SK-N-SH treated with all-trans-retinoic acid at 6 μM for 48 hours (cell line): ENCODE measurements at regions not wholly inside any gene's neighbourhood (a gene's known extent, or its start where the extent isn't known, plus 50 kb on each side); places are given as distances from the start of the nearest gene placed in this dataset.

Experiments
- BACH2 ChIP-seq: fragments of 250-450 bp; sonication (Bioruptor Pico); IDR thresholded peaks from 2 replicates; pipeline ENCODE4 v1.9.0; 2021; ENCODE audit warnings: mild to moderate bottlenecking, borderline replicate concordance
- CSDC2 ChIP-seq: fragments of 250-450 bp; sonication (Bioruptor Pico); IDR thresholded peaks from 2 replicates; pipeline ENCODE4 v1.5.0; 2020; ENCODE audit warnings: mild to moderate bottlenecking, moderate library complexity
- ESRRG ChIP-seq: fragments of 250-450 bp; sonication (Bioruptor Pico); IDR thresholded peaks from 2 replicates; pipeline ENCODE4 v1.6.1; 2021; ENCODE audit warnings: mild to moderate bottlenecking
- GLIS3 ChIP-seq: fragments of 250-450 bp; sonication (Bioruptor Pico); IDR thresholded peaks from 2 replicates; pipeline ENCODE4 v1.5.0; 2020; ENCODE audit warnings: mild to moderate bottlenecking, moderate library complexity
- PATZ1 ChIP-seq: fragments of 250-450 bp; sonication (Bioruptor Pico); IDR thresholded peaks from 2 replicates; pipeline ENCODE4 v1.8.0; 2020; ENCODE audit warnings: mild to moderate bottlenecking, moderate library complexity, borderline replicate concordance
- RARB ChIP-seq: fragments of 250-450 bp; sonication (Bioruptor Pico); IDR thresholded peaks from 2 replicates; pipeline ENCODE4 v1.8.0; 2021; ENCODE audit warnings: mild to moderate bottlenecking, moderate library complexity
- SNAI2 ChIP-seq: fragments of 250-450 bp; sonication (Bioruptor Pico); IDR thresholded peaks from 2 replicates; pipeline ENCODE4 v1.5.0; 2020; ENCODE audit warnings: mild to moderate bottlenecking, moderate library complexity
- ZNF565 ChIP-seq: fragments of 450-650 bp; formaldehyde crosslinking; conservative IDR thresholded peaks from 2 replicates; pipeline ENCODE4 v1.5.0; 2020; ENCODE audit warnings: low read depth, mild to moderate bottlenecking, moderate library complexity
- ZNF70 ChIP-seq: fragments of 450-650 bp; formaldehyde crosslinking; IDR thresholded peaks from 2 replicates; pipeline ENCODE4 v1.5.0; 2020; ENCODE audit warnings: mild to moderate bottlenecking, moderate library complexity

GRCh38 chrX:44093431-44093830, 120.2 kb upstream of the NDP start:
- TF ChIP-seq SNAI2 (CRISPR knock-in tag) (no peak), BACH2 (CRISPR knock-in tag) (no peak), PATZ1 (CRISPR knock-in tag) (no peak), ZNF70 (CRISPR knock-in tag) (no peak), RARB (no peak), ESRRG (CRISPR knock-in tag) (no peak), ZNF565 (CRISPR knock-in tag) (no peak), GLIS3 (CRISPR knock-in tag) (no peak), CSDC2 (no peak)
